MCF 10A (cell line): ENCODE measurements at regions not wholly inside any gene's neighbourhood (a gene's known extent, or its start where the extent isn't known, plus 50 kb on each side); places are given as distances from the start of the nearest gene placed in this dataset.

ENCODE experiments used
- BruUV-seq: library from RNA; stranded (reverse); fragments of 400-500 nt; replicated peaks from 2 replicates; lab custom pipeline; 2021; lab: Mats Ljungman, UMichigan
- CTCF ChIA-PET: fragments of 300-600 bp; sonication (Branson Sonifier 250); formaldehyde crosslinking; extraction: SDS; loops from one replicate; lab custom pipeline; 2021; ENCODE audit warnings: antibody characterized with exemption, inconsistent platforms; lab: Yijun Ruan, JAX
- POLR2A ChIA-PET: fragments of 300-600, 350-650 bp; sonication (Branson Sonifier 250); formaldehyde crosslinking; extraction: SDS; loops from one replicate; lab custom pipeline; 2020; ENCODE audit warnings: antibody characterized with exemption, inconsistent platforms; lab: Yijun Ruan, JAX
- DNase-seq: peaks from one replicate; pipeline ENCODE4 v3.0.0-alpha.2; 2018; ENCODE audit not compliant: unreplicated experiment
- H3K27ac Mint-ChIP-seq: one replicate; pipeline ENCODE4 v1.8.0; 2022; ENCODE audit warnings: mild to moderate bottlenecking, low read depth, mixed read lengths; ENCODE audit not compliant: unreplicated experiment
- H3K27me3 Mint-ChIP-seq: one replicate; pipeline ENCODE4 v1.8.0; 2022; ENCODE audit warnings: mixed read lengths; ENCODE audit not compliant: insufficient read depth, unreplicated experiment
- H3K36me3 Mint-ChIP-seq: one replicate; pipeline ENCODE4 v1.8.0; 2022; ENCODE audit warnings: mild to moderate bottlenecking, moderate library complexity, mixed read lengths; ENCODE audit not compliant: insufficient read depth, unreplicated experiment
- H3K4me1 Mint-ChIP-seq: one replicate; pipeline ENCODE4 v1.8.0; 2022; ENCODE audit warnings: mixed read lengths; ENCODE audit not compliant: insufficient read depth, unreplicated experiment
- H3K4me3 Mint-ChIP-seq: one replicate; pipeline ENCODE4 v1.8.0; 2022; ENCODE audit warnings: mild to moderate bottlenecking, moderate library complexity, mixed read lengths; ENCODE audit not compliant: unreplicated experiment
- H3K9me3 Mint-ChIP-seq: one replicate; pipeline ENCODE4 v1.8.0; 2022; ENCODE audit warnings: mixed read lengths; ENCODE audit not compliant: unreplicated experiment
- intact Hi-C: fragments of 100-400 bp; cut with micrococcal nuclease; formaldehyde crosslinking; loops from 2 replicates; pipeline ENCODE4 v1.14.1; 2022
- TF ChIP-seq, protein P1 (sequence below): fragments of 200-600 bp; IDR thresholded peaks from one replicate; pipeline ENCODE4 v1.8.0; 2022; ENCODE audit warnings: antibody characterized with exemption, mild to moderate bottlenecking; ENCODE audit not compliant: unreplicated experiment

DNA sequence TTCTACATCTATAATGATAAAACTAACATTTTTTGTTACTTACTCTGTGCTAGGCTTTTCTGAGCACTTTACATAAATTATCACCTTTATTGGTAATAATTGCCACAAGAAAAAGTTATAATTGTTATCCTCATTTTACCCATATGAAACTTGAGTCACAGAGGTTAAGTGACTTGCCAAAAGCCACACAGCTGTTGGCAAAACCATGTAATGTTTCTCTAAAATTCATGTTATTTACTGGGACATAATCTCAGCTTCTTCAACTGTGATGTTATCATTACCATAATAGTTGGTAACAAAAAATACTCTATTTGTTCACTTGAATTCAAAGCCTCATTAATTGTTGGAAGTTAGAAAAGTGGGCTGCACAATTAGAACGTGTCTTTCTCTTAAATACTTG lies 437.3 kb downstream of the BRINP1 start:
- POLR2A ChIA-PET: no interaction called here
- peaks cover 33% of the 10 kb centered on the region for H3K9me3 Mint-ChIP-seq
- TF ChIP-seq, protein P1, sequence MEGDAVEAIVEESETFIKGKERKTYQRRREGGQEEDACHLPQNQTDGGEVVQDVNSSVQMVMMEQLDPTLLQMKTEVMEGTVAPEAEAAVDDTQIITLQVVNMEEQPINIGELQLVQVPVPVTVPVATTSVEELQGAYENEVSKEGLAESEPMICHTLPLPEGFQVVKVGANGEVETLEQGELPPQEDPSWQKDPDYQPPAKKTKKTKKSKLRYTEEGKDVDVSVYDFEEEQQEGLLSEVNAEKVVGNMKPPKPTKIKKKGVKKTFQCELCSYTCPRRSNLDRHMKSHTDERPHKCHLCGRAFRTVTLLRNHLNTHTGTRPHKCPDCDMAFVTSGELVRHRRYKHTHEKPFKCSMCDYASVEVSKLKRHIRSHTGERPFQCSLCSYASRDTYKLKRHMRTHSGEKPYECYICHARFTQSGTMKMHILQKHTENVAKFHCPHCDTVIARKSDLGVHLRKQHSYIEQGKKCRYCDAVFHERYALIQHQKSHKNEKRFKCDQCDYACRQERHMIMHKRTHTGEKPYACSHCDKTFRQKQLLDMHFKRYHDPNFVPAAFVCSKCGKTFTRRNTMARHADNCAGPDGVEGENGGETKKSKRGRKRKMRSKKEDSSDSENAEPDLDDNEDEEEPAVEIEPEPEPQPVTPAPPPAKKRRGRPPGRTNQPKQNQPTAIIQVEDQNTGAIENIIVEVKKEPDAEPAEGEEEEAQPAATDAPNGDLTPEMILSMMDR: no peak

DNA sequence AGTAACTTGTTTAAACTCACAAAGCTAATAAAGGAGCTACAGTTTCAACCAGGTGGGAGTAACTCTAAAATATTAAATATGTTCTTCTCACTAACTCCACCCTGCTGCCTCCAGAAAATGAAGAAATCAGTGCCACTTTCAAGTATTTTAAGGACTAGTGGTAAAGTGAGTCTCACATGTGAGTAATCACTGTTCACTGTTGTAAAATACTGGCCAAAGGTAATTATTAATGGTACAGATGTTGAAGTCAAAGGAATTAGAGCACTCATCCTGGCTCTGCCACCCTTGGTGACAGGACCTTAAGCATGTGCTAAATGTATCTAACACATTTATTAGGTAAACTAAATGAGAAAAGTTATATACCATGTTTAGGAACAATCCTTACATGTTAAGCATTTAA lies 430.7 kb downstream of the BRINP1 start:
- TF ChIP-seq, protein P1: no peak
- intact Hi-C loops: no loop called here
- CTCF ChIA-PET: no interaction called here
- H3K36me3 Mint-ChIP-seq: no peaks in the 10 kb centered on the region
- no peak overlapping the region for H3K4me3 Mint-ChIP-seq
- no peaks in the 10 kb centered on the region for H3K4me1 Mint-ChIP-seq
- no peak for DNase-seq
- H3K27me3 Mint-ChIP-seq: no peaks in the 10 kb centered on the region
- POLR2A ChIA-PET: no interaction called here
- H3K9me3 Mint-ChIP-seq: peaks cover 38% of the 10 kb centered on the region
- BruUV-seq: no TSS peak
- no peak overlapping the region for H3K27ac Mint-ChIP-seq

More for the DNA sequence above, 437.3 kb downstream of the BRINP1 start:
- no peaks in the 10 kb centered on the region for H3K27me3 Mint-ChIP-seq
- BruUV-seq: no TSS peak
- no peaks in the 10 kb centered on the region for H3K36me3 Mint-ChIP-seq
- H3K4me1 Mint-ChIP-seq: no peaks in the 10 kb centered on the region
- DNase-seq: no peak
- intact Hi-C loops: no loop called here
- CTCF ChIA-PET: interaction anchor here (0.7 kb wide), 1 partner anchor 61 kb away, joined by 3 read pairs; no protein-coding TSS in a partner anchor
- no peak overlapping the region for H3K4me3 Mint-ChIP-seq
- no peak overlapping the region for H3K27ac Mint-ChIP-seq

DNA sequence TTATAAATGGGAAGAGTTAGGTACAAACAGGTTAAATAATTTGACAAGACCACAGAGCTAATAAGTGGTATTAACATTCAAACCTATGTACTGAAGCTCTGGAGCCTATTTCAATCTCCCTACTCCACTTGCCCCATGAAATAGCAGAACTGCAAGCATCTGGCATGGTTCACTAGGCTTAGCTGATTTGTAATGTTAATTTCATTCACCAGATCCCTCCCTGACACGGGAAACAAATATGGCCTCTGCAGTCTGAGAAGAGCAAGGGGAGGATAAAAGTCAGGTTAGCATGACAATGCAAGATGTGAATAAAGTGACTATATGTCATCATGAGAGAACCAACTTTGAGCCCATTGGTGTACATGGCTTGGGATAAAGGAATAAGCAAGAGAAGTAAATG lies 428.8 kb downstream of the BRINP1 start:
- intact Hi-C loops: no loop called here
- TF ChIP-seq, protein P1: no peak
- CTCF ChIA-PET: no interaction called here

DNA sequence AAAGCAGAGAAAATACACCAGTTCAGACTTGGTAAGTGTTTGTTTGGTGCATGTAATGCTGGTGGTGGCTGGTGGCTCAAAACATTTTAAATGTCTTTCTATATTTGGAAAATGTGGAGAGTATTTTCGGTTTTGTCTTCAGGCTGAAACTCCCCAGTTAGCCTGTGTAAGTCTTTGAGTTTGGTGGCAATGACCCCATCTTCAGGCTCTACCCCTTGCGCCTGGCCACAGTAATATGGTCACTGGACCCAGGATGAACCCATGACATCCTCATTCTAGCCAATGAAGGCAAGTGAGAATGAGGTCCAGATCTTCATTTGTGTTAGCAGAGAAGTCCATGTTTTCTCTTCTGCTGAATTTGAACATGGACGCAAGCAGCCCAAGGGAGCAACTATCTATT lies 422.6 kb downstream of the BRINP1 start:
- TF ChIP-seq, protein P1: no peak
- Mint-ChIP-seq H3K4me3 (no peak overlapping the region), H3K4me1 (no peaks in the 10 kb centered on the region), H3K36me3 (no peaks in the 10 kb centered on the region), H3K27me3 (no peaks in the 10 kb centered on the region), H3K27ac (no peak overlapping the region), H3K9me3 (peaks cover 36% of the 10 kb centered on the region)
- ChIA-PET POLR2A (no interaction called here), CTCF (no interaction called here)
- intact Hi-C loops: no loop called here
- no peak for DNase-seq
- no TSS peak for BruUV-seq

More for the DNA sequence above, 428.8 kb downstream of the BRINP1 start:
- Mint-ChIP-seq H3K36me3 (no peaks in the 10 kb centered on the region), H3K9me3 (peaks cover 38% of the 10 kb centered on the region), H3K4me3 (no peak overlapping the region), H3K27me3 (no peaks in the 10 kb centered on the region), H3K27ac (no peak overlapping the region), H3K4me1 (no peaks in the 10 kb centered on the region)
- BruUV-seq: no TSS peak
- DNase-seq: no peak
- POLR2A ChIA-PET: no interaction called here
